ENCODE measurements at regions not wholly inside any gene's neighbourhood (a gene's known extent, or its start where the extent isn't known, plus 50 kb on each side); places are given as distances from the start of the nearest gene placed in this dataset.

DNA sequence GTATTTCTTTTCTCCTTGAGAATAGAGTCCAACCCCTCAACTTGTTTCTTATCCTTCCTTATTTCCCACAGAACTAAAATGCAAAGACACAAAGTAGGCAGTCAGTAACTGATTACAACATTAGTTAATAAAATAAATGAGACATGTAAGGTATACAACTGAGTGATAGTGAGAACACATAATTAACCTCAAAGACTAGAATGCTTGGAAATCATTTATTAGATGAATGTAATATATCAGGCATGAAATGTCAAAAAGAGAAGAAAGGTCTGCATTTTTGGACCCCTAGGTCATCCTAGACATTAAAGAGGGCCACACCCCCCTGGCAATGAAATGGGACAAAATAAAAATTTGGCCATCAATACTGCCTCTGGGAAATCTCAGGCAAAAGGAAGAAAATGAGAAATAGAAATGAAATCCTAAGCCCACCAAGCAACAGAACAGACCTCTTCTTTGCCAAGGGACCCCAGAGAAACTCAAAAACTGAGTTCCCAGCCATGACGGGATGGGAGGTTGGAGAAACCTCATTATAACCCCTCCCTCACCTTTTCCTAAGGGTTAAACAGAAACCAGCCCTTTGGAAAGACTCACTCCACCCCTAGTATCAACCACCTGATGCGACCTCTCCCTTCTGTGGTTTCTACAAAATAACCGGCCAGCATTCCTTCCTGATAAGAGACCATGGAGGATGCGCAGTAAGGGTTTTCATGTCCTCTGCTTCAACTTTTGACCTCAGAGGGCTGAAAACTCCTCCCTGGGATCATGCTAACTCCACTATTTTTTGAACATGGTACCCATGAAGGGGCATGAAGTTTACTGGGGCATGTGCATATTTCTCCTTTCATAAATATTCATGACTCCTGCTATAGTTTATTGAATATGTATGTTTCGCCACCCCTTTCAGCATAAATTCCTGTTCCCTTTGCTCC lies 90.0 kb upstream of the EXOC1L start:
- H3K4me1 ChIP-seq (ENCODE audit: control insufficient read depth, insufficient read depth, low read length), result no peaks in the 10 kb centered on the region
- WGBS, 2 experiments, result 94 to 95% methylated on average over 5 of the region's 5 CpGs
- no peaks in the 10 kb centered on the region for H3K27me3 ChIP-seq (ENCODE audit: control insufficient read depth, insufficient read depth, low read length, poor library complexity, severe bottlenecking)
- H3K27ac ChIP-seq (ENCODE audit: insufficient read depth, low read depth, low read length, poor library complexity, severe bottlenecking), result no peak overlapping the region
- no peak overlapping the region for H3K4me3 ChIP-seq (ENCODE audit: insufficient read depth, low read depth, low read length)
- no peaks in the 10 kb centered on the region for H3K36me3 ChIP-seq (ENCODE audit: control insufficient read depth, insufficient read depth, low read length)
- H3K9me3 ChIP-seq (ENCODE audit: control insufficient read depth, low read length), result no peaks in the 10 kb centered on the region

GRCh38 chr4:55730280-55730931 lies 89.2 kb upstream of the EXOC1L start:
- H3K4me3 ChIP-seq (ENCODE audit: insufficient read depth, low read depth, low read length), result no peak overlapping the region
- no peaks in the 10 kb centered on the region for H3K9me3 ChIP-seq (ENCODE audit: control insufficient read depth, low read length)
- H3K27me3 ChIP-seq (ENCODE audit: control insufficient read depth, insufficient read depth, low read length, poor library complexity, severe bottlenecking), result no peaks in the 10 kb centered on the region
- H3K4me1 ChIP-seq (ENCODE audit: control insufficient read depth, insufficient read depth, low read length), result no peaks in the 10 kb centered on the region
- no peaks in the 10 kb centered on the region for H3K36me3 ChIP-seq (ENCODE audit: control insufficient read depth, insufficient read depth, low read length)
- H3K27ac ChIP-seq (ENCODE audit: insufficient read depth, low read depth, low read length, poor library complexity, severe bottlenecking), result no peak overlapping the region
- WGBS, 2 experiments, result 100% methylated on average over 1 of the region's 2 CpGs

DNA sequence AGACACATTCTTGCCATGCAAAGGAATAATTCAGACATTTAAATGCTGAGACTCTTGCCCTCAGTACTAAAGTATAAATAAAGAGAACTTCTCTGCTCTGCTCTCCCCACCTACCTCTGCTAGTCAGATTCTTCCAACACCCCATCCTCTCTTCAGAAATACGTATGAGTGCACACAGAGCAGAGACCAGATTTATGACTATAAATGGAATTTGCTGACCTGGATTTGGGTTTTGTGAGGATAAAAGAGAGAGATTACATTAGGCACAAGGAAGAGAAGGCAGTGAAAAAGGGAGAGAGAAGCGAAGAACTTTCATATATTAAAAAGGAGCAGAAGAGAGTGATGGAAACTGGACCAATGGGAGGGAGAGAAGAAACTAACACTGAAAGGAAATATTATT lies 87.6 kb upstream of the EXOC1L start:
- H3K4me1 ChIP-seq (ENCODE audit: control insufficient read depth, insufficient read depth, low read length), result no peaks in the 10 kb centered on the region
- H3K27me3 ChIP-seq (ENCODE audit: control insufficient read depth, insufficient read depth, low read length, poor library complexity, severe bottlenecking), result no peaks in the 10 kb centered on the region
- H3K36me3 ChIP-seq (ENCODE audit: control insufficient read depth, insufficient read depth, low read length), result no peaks in the 10 kb centered on the region
- H3K27ac ChIP-seq (ENCODE audit: insufficient read depth, low read depth, low read length, poor library complexity, severe bottlenecking), result no peak overlapping the region
- 90 to 97% methylated on average over 2 of the region's 2 CpGs for WGBS, 2 experiments
- H3K9me3 ChIP-seq (ENCODE audit: control insufficient read depth, low read length), result no peaks in the 10 kb centered on the region
- H3K4me3 ChIP-seq (ENCODE audit: insufficient read depth, low read depth, low read length), result no peak overlapping the region

DNA sequence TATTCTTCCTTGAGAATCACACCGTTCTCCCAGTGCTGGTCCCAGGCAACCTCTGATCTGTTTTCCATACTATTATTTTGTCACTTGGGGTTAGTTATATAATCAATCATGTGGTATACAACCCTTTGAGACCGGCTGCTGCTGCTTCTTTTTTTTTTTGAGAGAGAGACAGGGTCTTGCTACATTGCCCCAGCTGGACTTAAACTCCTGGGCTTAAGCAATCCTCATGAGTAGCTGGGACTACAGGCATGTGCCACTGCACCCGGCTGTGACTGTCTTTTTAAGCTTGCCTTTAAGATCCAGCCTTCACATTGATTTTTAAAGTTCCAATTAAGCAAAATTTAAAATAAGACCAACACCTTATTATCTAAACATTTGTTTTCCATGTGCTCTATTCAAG lies 86.7 kb upstream of the EXOC1L start:
- 86 to 88% methylated on average over 3 of the region's 3 CpGs for WGBS, 2 experiments
- Histone ChIP-seq H3K4me3 (ENCODE audit: insufficient read depth, low read depth, low read length) (no peak overlapping the region), H3K9me3 (ENCODE audit: control insufficient read depth, low read length) (no peaks in the 10 kb centered on the region), H3K27ac (ENCODE audit: insufficient read depth, low read depth, low read length, poor library complexity, severe bottlenecking) (no peak overlapping the region), H3K27me3 (ENCODE audit: control insufficient read depth, insufficient read depth, low read length, poor library complexity, severe bottlenecking) (no peaks in the 10 kb centered on the region), H3K4me1 (ENCODE audit: control insufficient read depth, insufficient read depth, low read length) (no peaks in the 10 kb centered on the region), H3K36me3 (ENCODE audit: control insufficient read depth, insufficient read depth, low read length) (no peaks in the 10 kb centered on the region)

DNA sequence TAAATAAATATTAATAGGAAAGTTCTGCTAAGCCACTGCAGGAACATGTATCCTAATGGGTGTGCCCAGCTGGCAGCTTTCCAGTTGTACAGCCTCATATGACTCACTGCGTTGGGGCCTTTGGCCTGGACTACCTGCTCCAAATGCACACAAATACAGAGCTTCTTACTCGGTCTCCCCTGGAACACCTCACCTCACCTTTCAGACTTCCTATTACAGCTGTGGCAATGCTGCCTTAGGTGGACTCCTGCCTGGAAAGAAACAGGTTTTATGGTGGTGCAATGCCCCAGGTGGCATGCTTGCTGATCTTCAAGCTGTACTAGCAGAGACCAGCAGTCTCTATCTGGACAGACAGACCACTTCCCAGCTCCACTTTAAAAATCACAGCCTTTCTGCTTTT lies 85.7 kb upstream of the EXOC1L start:
- Histone ChIP-seq H3K27me3 (ENCODE audit: control insufficient read depth, insufficient read depth, low read length, poor library complexity, severe bottlenecking) (no peaks in the 10 kb centered on the region), H3K4me1 (ENCODE audit: control insufficient read depth, insufficient read depth, low read length) (no peaks in the 10 kb centered on the region), H3K27ac (ENCODE audit: insufficient read depth, low read depth, low read length, poor library complexity, severe bottlenecking) (no peak overlapping the region), H3K36me3 (ENCODE audit: control insufficient read depth, insufficient read depth, low read length) (no peaks in the 10 kb centered on the region), H3K4me3 (ENCODE audit: insufficient read depth, low read depth, low read length) (no peak overlapping the region), H3K9me3 (ENCODE audit: control insufficient read depth, low read length) (no peaks in the 10 kb centered on the region)
- 88 to 91% methylated on average over 2 of the region's 2 CpGs for WGBS, 2 experiments

DNA sequence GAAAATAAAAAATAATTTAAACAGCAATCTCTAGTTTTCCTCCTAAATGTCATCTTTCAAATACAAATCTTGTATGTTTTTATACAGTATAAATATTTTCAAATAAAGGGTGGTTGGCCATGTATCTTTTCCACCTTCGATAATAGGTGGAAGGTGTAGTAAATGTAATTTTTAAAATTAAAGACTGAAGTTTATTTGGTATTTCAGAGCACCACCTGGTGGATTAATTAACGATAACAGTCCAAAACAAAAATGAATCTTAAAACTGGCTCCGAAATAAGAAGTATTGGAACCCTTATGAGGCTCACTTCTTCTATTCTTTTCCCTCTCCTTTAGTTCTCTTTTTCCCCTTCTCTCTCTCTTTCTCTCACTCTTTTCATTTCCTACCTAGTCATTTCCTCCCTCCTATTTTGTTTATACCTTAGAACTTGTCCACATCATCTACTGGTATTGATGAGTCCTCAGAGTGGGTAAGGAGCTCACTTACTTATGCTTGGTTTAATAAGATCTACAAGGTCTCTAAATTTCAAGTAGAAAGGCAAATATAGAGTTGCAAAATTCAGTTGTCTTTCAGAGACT lies 82.9 kb upstream of the EXOC1L start:
- Histone ChIP-seq H3K36me3 (ENCODE audit: control insufficient read depth, insufficient read depth, low read length) (no peaks in the 10 kb centered on the region), H3K4me3 (ENCODE audit: insufficient read depth, low read depth, low read length) (no peak overlapping the region), H3K9me3 (ENCODE audit: control insufficient read depth, low read length) (no peaks in the 10 kb centered on the region), H3K4me1 (ENCODE audit: control insufficient read depth, insufficient read depth, low read length) (no peaks in the 10 kb centered on the region), H3K27me3 (ENCODE audit: control insufficient read depth, insufficient read depth, low read length, poor library complexity, severe bottlenecking) (no peaks in the 10 kb centered on the region), H3K27ac (ENCODE audit: insufficient read depth, low read depth, low read length, poor library complexity, severe bottlenecking) (no peak overlapping the region)
- 66 to 71% methylated on average over 3 of the region's 3 CpGs for WGBS, 2 experiments

DNA sequence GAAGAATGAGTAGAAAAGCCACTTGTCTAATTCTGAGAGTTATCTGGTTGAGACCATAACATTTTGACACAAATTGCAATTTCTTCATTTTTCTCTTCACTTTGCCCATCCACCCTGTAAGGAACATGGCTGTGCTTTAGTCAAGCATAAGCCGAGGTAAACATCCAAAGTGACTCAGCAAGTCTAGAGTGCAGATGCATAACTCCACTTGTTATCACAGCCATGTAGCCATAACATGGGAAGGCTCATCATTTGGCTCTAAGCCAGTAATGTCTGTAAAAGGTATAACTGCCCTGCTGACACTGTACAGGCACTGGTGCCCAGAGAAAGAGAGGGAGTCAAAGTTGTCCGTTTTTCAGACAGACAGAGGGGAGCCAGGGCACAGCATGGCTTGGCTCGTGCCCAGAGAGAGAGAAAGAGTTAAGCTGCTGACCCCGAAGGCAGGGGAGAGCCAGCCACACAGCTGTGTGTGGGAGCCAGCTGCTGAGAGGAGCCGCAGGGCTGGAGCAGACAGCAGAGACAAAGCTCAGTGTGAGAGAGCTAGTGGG lies 76.9 kb upstream of the EXOC1L start:
- no peaks in the 10 kb centered on the region for H3K4me1 ChIP-seq (ENCODE audit: control insufficient read depth, insufficient read depth, low read length)
- no peak overlapping the region for H3K4me3 ChIP-seq (ENCODE audit: insufficient read depth, low read depth, low read length)
- H3K36me3 ChIP-seq (ENCODE audit: control insufficient read depth, insufficient read depth, low read length), result no peaks in the 10 kb centered on the region
- no peak overlapping the region for H3K27ac ChIP-seq (ENCODE audit: insufficient read depth, low read depth, low read length, poor library complexity, severe bottlenecking)
- 45 to 57% methylated on average over 5 of the region's 5 CpGs for WGBS, 2 experiments
- no peaks in the 10 kb centered on the region for H3K9me3 ChIP-seq (ENCODE audit: control insufficient read depth, low read length)
- no peaks in the 10 kb centered on the region for H3K27me3 ChIP-seq (ENCODE audit: control insufficient read depth, insufficient read depth, low read length, poor library complexity, severe bottlenecking)

DNA sequence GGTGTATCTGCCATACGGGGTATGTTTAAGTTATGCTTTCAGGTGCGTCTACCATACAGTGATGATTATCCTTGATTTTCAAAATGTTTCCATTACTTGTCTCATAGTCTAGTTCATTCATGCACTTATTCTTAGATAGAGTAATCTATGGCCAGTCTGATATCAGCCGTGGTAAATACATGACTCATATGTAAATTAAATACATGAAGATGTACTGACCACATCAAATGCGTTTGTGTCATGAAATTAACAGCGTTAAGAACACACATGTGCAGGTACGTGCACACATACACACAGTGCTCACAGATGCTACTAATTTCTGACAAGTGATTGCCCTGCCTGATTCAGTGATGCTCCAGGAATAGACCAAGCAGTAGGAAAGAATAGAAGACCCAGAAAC lies 75.2 kb upstream of the EXOC1L start:
- H3K4me1 ChIP-seq (ENCODE audit: control insufficient read depth, insufficient read depth, low read length), result no peaks in the 10 kb centered on the region
- WGBS, 2 experiments, result 97 to 98% methylated on average over 6 of the region's 6 CpGs

GRCh38 chr4:55745014-55745413 lies 74.6 kb upstream of the EXOC1L start:
- Histone ChIP-seq H3K4me3 (ENCODE audit: insufficient read depth, low read depth, low read length) (no peak overlapping the region), H3K27me3 (ENCODE audit: control insufficient read depth, insufficient read depth, low read length, poor library complexity, severe bottlenecking) (no peaks in the 10 kb centered on the region), H3K4me1 (ENCODE audit: control insufficient read depth, insufficient read depth, low read length) (no peaks in the 10 kb centered on the region), H3K9me3 (ENCODE audit: control insufficient read depth, low read length) (no peaks in the 10 kb centered on the region), H3K36me3 (ENCODE audit: control insufficient read depth, insufficient read depth, low read length) (no peaks in the 10 kb centered on the region), H3K27ac (ENCODE audit: insufficient read depth, low read depth, low read length, poor library complexity, severe bottlenecking) (no peak overlapping the region)

More for the DNA sequence above, 75.2 kb upstream of the EXOC1L start:
- Histone ChIP-seq H3K9me3 (ENCODE audit: control insufficient read depth, low read length) (no peaks in the 10 kb centered on the region), H3K36me3 (ENCODE audit: control insufficient read depth, insufficient read depth, low read length) (no peaks in the 10 kb centered on the region), H3K27ac (ENCODE audit: insufficient read depth, low read depth, low read length, poor library complexity, severe bottlenecking) (no peak overlapping the region), H3K27me3 (ENCODE audit: control insufficient read depth, insufficient read depth, low read length, poor library complexity, severe bottlenecking) (no peaks in the 10 kb centered on the region), H3K4me3 (ENCODE audit: insufficient read depth, low read depth, low read length) (no peak overlapping the region)

DNA sequence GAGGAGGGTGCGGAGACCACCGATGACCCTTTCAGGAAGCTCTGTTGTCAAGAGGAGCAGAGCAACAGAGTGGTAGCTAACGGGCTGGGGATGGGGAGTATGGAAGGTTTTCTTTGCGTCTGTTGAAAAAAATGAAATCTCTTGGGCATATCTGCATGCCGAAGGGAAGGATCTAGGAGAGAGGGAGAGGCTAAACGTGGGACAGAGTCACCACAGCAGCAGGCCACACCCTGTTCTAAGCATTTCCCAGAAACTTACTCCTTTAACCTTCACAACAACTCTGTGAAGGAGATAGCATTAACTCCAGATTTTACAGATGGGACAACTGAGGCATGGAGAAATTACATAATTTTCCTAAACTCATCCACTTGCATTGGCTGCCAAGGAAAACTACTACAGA lies 71.8 kb upstream of the EXOC1L start:
- Histone ChIP-seq H3K9me3 (ENCODE audit: control insufficient read depth, low read length) (no peaks in the 10 kb centered on the region), H3K27me3 (ENCODE audit: control insufficient read depth, insufficient read depth, low read length, poor library complexity, severe bottlenecking) (no peaks in the 10 kb centered on the region), H3K4me3 (ENCODE audit: insufficient read depth, low read depth, low read length) (no peak overlapping the region), H3K36me3 (ENCODE audit: control insufficient read depth, insufficient read depth, low read length) (no peaks in the 10 kb centered on the region), H3K4me1 (ENCODE audit: control insufficient read depth, insufficient read depth, low read length) (no peaks in the 10 kb centered on the region), H3K27ac (ENCODE audit: insufficient read depth, low read depth, low read length, poor library complexity, severe bottlenecking) (no peak overlapping the region)
- 94 to 95% methylated on average over 6 of the region's 6 CpGs for WGBS, 2 experiments
